Activated CD8-positive, alpha-beta T cell treated with anti-CD3 and anti-CD28 coated beads for 36 hours (primary cell): ENCODE measurements at regions not wholly inside any gene's neighbourhood (a gene's known extent, or its start where the extent isn't known, plus 50 kb on each side); places are given as distances from the start of the nearest gene placed in this dataset.

ENCODE experiments used
- ATAC-seq: fragments of 200-7000 bp; cut with Tn5 transposase; one replicate; pipeline ENCODE4 v1.10.0; 2021; ENCODE audit warnings: mild to moderate bottlenecking, moderate library complexity
- CTCF ChIA-PET: fragments of 350-600 bp; sonication (Branson Sonifier 250); formaldehyde crosslinking; loops from one replicate; lab custom pipeline; 2021; ENCODE audit warnings: antibody characterized with exemption; lab: Charles Lee
- POLR2A ChIA-PET: fragments of 350-600 bp; sonication (Branson Sonifier 250); formaldehyde crosslinking; loops from one replicate; lab custom pipeline; 2021; ENCODE audit warnings: antibody characterized with exemption; lab: Charles Lee
- DNase-seq: peaks from one replicate; pipeline ENCODE4 v3.0.0-alpha.2; 2020
- H3K27ac Mint-ChIP-seq: one replicate; pipeline ENCODE4 v1.8.0; 2021; ENCODE audit warnings: mild to moderate bottlenecking, mixed read lengths
- H3K27me3 Mint-ChIP-seq: one replicate; pipeline ENCODE4 v1.8.0; 2021; ENCODE audit warnings: mixed read lengths
- H3K36me3 Mint-ChIP-seq: one replicate; pipeline ENCODE4 v1.8.0; 2021; ENCODE audit warnings: low read depth, mixed read lengths
- H3K4me1 Mint-ChIP-seq: one replicate; pipeline ENCODE4 v1.8.0; 2021; ENCODE audit warnings: low read depth, mixed read lengths
- H3K4me3 Mint-ChIP-seq: one replicate; pipeline ENCODE4 v1.8.0; 2021; ENCODE audit warnings: mild to moderate bottlenecking, moderate library complexity, mixed read lengths
- H3K9me3 Mint-ChIP-seq: one replicate; pipeline ENCODE4 v1.8.0; 2021; ENCODE audit warnings: mixed read lengths
- intact Hi-C: fragments of 100-400 bp; cut with micrococcal nuclease; formaldehyde crosslinking; loops from one replicate; pipeline ENCODE4 v1.10.0; 2022
- TF ChIP-seq, protein P1 (sequence below): fragments of 200-600 bp; IDR thresholded peaks from one replicate; pipeline ENCODE4 v1.8.0; 2022; ENCODE audit warnings: antibody characterized with exemption, mild to moderate bottlenecking

DNA sequence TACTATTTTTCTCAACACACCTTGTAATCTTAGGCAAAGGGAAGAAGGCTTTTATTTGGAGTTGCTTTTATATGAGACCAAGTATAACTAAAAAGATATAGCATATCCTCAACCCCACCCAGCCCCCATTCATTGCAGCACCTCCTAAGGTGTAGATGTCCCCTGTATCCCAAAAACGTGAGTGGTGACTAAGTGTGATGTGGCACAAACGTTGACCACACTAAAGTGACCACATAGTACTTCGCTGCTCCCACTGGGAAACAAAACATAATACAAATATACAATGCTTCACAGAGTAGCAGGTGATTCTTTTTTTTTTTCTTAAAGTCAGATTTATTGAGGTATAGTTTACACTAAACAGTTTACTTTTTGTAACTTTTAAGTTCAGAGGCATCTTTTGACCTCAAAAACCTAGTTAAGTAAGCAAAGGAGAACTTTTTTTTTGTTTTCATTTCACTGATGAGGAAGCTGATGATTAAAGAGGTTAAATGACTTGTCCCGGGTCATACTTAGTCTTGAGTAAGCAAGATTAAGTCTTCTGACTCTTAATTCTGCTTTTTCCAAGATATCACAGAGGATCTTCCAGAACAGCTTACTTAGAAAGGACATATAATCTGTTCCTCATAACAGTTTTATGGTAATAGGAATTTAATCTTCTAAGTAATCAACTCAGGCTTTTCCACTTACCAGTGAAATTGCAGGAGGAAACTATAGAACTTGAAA is 245.2 kb upstream of the PLEKHG7 start:
- H3K4me3 Mint-ChIP-seq = no peak overlapping the region
- no peak overlapping the region for H3K27ac Mint-ChIP-seq
- peaks cover 4% of the 10 kb centered on the region for H3K36me3 Mint-ChIP-seq
- ChIA-PET CTCF (interaction anchor here (1.1 kb wide), 1 partner anchor 10 kb away, joined by 3 read pairs; no protein-coding TSS in a partner anchor), POLR2A (no interaction called here)
- H3K4me1 Mint-ChIP-seq = peaks cover 22% of the 10 kb centered on the region
- H3K9me3 Mint-ChIP-seq = peaks cover 7% of the 10 kb centered on the region
- ATAC-seq = no peak
- H3K27me3 Mint-ChIP-seq = no peaks in the 10 kb centered on the region
- no peak for DNase-seq
- TF ChIP-seq, protein P1, sequence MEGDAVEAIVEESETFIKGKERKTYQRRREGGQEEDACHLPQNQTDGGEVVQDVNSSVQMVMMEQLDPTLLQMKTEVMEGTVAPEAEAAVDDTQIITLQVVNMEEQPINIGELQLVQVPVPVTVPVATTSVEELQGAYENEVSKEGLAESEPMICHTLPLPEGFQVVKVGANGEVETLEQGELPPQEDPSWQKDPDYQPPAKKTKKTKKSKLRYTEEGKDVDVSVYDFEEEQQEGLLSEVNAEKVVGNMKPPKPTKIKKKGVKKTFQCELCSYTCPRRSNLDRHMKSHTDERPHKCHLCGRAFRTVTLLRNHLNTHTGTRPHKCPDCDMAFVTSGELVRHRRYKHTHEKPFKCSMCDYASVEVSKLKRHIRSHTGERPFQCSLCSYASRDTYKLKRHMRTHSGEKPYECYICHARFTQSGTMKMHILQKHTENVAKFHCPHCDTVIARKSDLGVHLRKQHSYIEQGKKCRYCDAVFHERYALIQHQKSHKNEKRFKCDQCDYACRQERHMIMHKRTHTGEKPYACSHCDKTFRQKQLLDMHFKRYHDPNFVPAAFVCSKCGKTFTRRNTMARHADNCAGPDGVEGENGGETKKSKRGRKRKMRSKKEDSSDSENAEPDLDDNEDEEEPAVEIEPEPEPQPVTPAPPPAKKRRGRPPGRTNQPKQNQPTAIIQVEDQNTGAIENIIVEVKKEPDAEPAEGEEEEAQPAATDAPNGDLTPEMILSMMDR = no peak
- intact Hi-C loops = no loop called here

DNA sequence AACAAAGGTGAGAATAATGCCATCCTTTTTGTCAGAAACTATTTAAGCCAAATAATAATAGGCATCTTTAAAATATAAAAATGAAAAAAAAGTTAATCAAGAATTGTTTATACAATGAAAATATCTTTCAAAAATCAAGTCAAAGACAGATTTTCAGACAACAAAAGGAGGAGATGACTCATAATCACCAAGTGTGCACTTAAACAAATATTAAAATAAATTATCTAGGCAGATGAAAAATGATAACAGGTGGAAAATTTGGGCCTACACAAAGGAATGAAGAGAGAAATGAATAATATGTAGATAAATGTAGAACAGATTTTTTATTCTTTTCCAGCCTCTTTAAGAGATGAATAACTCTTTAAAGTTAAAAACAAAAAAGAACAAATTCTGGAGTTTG is 250.0 kb upstream of the PLEKHG7 start:
- no peak overlapping the region for H3K27ac Mint-ChIP-seq
- H3K27me3 Mint-ChIP-seq = no peaks in the 10 kb centered on the region
- H3K36me3 Mint-ChIP-seq = peaks cover 12% of the 10 kb centered on the region
- DNase-seq = no peak
- peaks cover 23% of the 10 kb centered on the region for H3K9me3 Mint-ChIP-seq
- peaks cover 10% of the 10 kb centered on the region for H3K4me1 Mint-ChIP-seq
- TF ChIP-seq, protein P1 = no peak
- no peak overlapping the region for H3K4me3 Mint-ChIP-seq
- CTCF ChIA-PET = no interaction called here
- POLR2A ChIA-PET = no interaction called here
- intact Hi-C loops = no loop called here
- no peak for ATAC-seq

DNA sequence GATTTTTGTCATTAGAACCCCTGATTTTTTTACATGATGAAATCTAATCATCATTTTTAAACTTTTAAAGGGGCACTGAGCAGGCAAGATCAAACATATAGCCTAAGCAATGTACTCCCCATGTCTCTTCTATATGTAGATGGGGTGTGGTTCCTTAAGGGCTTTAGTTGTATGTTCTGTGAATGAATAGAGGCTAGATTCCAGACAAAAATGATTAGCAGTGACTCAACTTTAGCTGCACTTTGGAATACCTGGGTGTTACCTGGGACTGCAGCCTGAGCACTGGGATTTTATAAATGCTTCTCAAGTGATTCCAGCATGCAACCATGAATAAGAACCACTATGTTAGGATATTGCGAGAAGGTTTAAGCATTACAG is 256.7 kb upstream of the PLEKHG7 start:
- intact Hi-C loops = no loop called here
- no peak for DNase-seq
- ATAC-seq = no peak
- Mint-ChIP-seq H3K27ac (no peak overlapping the region), H3K27me3 (no peaks in the 10 kb centered on the region), H3K9me3 (peaks cover 8% of the 10 kb centered on the region), H3K4me3 (no peak overlapping the region), H3K36me3 (peaks cover 5% of the 10 kb centered on the region), H3K4me1 (peaks cover 17% of the 10 kb centered on the region)
- POLR2A ChIA-PET = no interaction called here
- CTCF ChIA-PET = interaction anchor here (0.8 kb wide), 1 partner anchor 52 kb away, joined by 3 read pairs; no protein-coding TSS in a partner anchor
- TF ChIP-seq, protein P1 = no peak

DNA sequence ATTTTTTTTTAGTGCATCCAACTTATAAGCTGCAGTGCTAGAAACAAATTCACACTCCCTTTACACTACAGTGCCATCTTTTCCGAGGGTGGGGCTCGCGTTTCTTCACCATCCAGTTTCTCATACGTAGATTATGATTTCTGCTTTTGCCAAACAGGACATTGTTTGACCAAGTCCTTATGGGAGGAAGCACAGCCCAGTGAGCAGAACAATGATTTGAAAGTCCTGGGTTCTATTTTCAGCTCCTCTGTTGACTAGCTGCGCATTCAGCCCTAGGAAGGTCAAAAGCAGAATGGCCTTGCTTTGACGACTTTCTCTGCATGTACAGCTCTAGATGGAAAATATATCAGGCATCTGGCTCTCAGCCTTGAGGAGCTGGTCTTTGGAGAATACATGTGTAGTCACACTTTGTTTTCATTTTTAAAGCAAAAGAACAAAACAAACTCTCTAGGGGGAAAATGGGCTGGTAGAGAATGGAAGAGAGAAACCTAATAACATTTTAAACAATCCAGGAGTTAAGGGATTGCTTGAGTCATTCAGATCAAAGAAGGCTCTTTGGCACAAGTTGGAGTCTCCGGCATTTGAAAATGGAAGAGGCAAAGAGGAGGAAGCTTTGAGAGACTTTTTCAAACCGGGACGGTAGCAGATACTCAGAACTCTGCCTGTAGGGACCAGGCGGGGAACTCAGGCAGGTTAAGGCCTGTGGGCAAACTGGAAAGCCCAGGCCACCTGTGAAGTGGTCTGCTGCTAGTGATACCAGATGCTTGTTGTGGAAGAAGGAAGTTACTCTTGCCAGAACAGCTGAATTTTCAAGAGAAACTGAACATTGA is 257.3 kb upstream of the PLEKHG7 start:
- H3K27ac Mint-ChIP-seq = no peak overlapping the region
- no peak overlapping the region for H3K4me3 Mint-ChIP-seq
- no peaks in the 10 kb centered on the region for H3K27me3 Mint-ChIP-seq
- ATAC-seq (no peak), DNase-seq (no peak)
- H3K9me3 Mint-ChIP-seq = peaks cover 4% of the 10 kb centered on the region
- H3K4me1 Mint-ChIP-seq = peaks cover 19% of the 10 kb centered on the region
- TF ChIP-seq, protein P1 = no peak
- intact Hi-C loops = no loop called here
- H3K36me3 Mint-ChIP-seq = no peaks in the 10 kb centered on the region
- POLR2A ChIA-PET = no interaction called here
- CTCF ChIA-PET = no interaction called here

DNA sequence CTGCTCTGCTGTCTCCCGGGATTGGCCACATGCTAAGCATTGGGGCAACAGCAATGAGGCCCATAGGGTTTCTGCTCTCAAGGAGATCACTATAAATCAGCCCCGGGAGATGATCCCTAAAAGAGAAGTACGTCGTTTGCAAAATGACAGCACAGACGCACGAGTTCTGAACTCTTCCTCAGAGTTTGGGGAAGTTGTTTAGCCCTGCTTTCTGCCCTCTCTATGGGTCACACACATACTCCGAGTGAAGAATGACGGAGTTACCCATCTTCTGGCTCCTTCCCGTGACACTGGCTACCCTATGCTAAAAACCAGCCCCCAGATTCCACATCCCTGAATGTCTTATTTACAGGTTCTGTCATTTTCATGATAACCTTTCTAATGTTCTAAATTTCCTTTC is 258.0 kb upstream of the PLEKHG7 start:
- Mint-ChIP-seq H3K4me3 (no peak overlapping the region), H3K9me3 (peaks cover 3% of the 10 kb centered on the region), H3K27ac (no peak overlapping the region), H3K4me1 (peaks cover 21% of the 10 kb centered on the region), H3K27me3 (no peaks in the 10 kb centered on the region), H3K36me3 (no peaks in the 10 kb centered on the region)
- CTCF ChIA-PET = no interaction called here
- DNase-seq = no peak
- POLR2A ChIA-PET = no interaction called here
- intact Hi-C loops = no loop called here
- ATAC-seq = no peak
- TF ChIP-seq, protein P1 = no peak
